ENCODE measurements at regions not wholly inside any gene's neighbourhood (a gene's known extent, or its start where the extent isn't known, plus 50 kb on each side); places are given as distances from the start of the nearest gene placed in this dataset.

GRCh38 chr6:99821164-99821563 is 172.9 kb downstream of the MCHR2 start (continued):
- TF ChIP-seq CHD7 (IDR thresholded peaks at IDR 0.05; ENCODE audit: insufficient replicate concordance, low read length) (no peak), GTF2F1 (IDR thresholded peaks at IDR 0.05; ENCODE audit: borderline replicate concordance, low read depth, low read length) (no peak), BACH1 (IDR thresholded peaks at IDR 0.05; ENCODE audit: low read length) (no peak), CHD1 (IDR thresholded peaks at IDR 0.05; ENCODE audit: low read depth, low read length) (no peak), CBX5 (IDR thresholded peaks at IDR 0.05; ENCODE audit: low read depth, low read length) (no peak), USF2 (IDR thresholded peaks at IDR 0.05; ENCODE audit: low read length) (no peak)

Data from H1 (cell line).